Heart left ventricle (tissue), 16 donors: ENCODE measurements at regions not wholly inside any gene's neighbourhood (a gene's known extent, or its start where the extent isn't known, plus 50 kb on each side); places are given as distances from the start of the nearest gene placed in this dataset.

Experiments
- ATAC-seq, 4 donors: fragments of 200-7000 bp; cut with Tn5 transposase; one replicate each; pipeline ENCODE4 v1.9.1; 2020 to 2022; ENCODE audit warnings: moderate library complexity in 4 of 4, mild to moderate bottlenecking in 3 of 4, moderate number of reproducible peaks in 1 of 4
- DNase-seq, 5 donors: peaks; one replicate each; pipeline ENCODE4 v3.0.0-alpha.2; 2020
- H3K27ac ChIP-seq, 12 donors: fragments of 200-600 bp; sonication (generic) in 4 of 12; one replicate each; pipeline versions ENCODE4 v1.5.0 to v1.8.0; 2016 to 2022; ENCODE audit warnings: mild to moderate bottlenecking in 2 of 12
- H3K27me3 ChIP-seq, 9 donors: fragments of 200-600 bp; sonication (generic) in 2 of 9; one replicate each; pipeline versions ENCODE4 v1.5.1 to v1.8.0; 2016 to 2022; ENCODE audit warnings: mild to moderate bottlenecking in 3 of 9
- H3K36me3 ChIP-seq, 9 donors: fragments of 200-600 bp; sonication (generic) in 2 of 9; one replicate each; pipeline versions ENCODE4 v1.5.0 to v1.8.0; 2018 to 2022; ENCODE audit warnings: mild to moderate bottlenecking in 2 of 9
- H3K4me1 ChIP-seq, 12 donors: fragments of 200-600 bp; sonication (generic) in 4 of 12; one replicate each; pipeline versions ENCODE4 v1.5.0 to v1.8.0; 2016 to 2022; ENCODE audit warnings: mild to moderate bottlenecking in 3 of 12
- H3K4me3 ChIP-seq, 12 donors: fragments of 200-600 bp; sonication (generic) in 4 of 12; one replicate each; pipeline versions ENCODE4 v1.5.0 to v1.8.0; 2017 to 2022; ENCODE audit warnings: mild to moderate bottlenecking in 9 of 12, moderate library complexity in 4 of 12
- H3K9me3 ChIP-seq, 12 donors: fragments of 200-600 bp; sonication (generic) in 4 of 12; one replicate each; pipeline versions ENCODE4 v1.5.0 to v1.8.0; 2016 to 2022; ENCODE audit warnings: mild to moderate bottlenecking in 1 of 12
- POLR2A ChIP-seq, 2 donors: fragments of 450-650 bp; IDR thresholded peaks; one replicate each; pipeline ENCODE4 v1.6.1; 2017; ENCODE audit warnings: antibody characterized with exemption in 2 of 2, mild to moderate bottlenecking in 2 of 2, moderate library complexity in 2 of 2
- WGBS, 4 donors: extraction: QIAGEN DNeasy Blood & Tissue Kit in 2 of 4; methylation state at CpG; one replicate each; pipeline versions ENCODE4 v1.1.5 to v1.1.7; 2013 to 2018; 5-methylcytosine and 5-hydroxymethylcytosine counted together
- intact Hi-C, 10 donors: fragments of 100-400 bp; cut with DNase I; formaldehyde crosslinking; loops; one replicate each; pipeline versions ENCODE4 v1.11.1 to v1.14.2; 2022
- TF ChIP-seq, protein P1 (sequence below), 12 donors: fragments of 200-600 bp; sonication (generic) in 4 of 12; IDR thresholded peaks; one replicate each; pipeline versions ENCODE4 v1.5.0 to v1.8.0; 2018 to 2022; ENCODE audit warnings: antibody characterized with exemption in 12 of 12, mild to moderate bottlenecking in 5 of 12
- donor health status: ischemic (EF 13 %, LVEDD 7.1; RV severe dilation, severe dysfunction).
- donor health status: healthy with polysubstance abuse.
- donor health status: DM: no; HTN: yes; CAD: no.
- donor health status: DM: no; HTN: no; CAD: no.
- donor health status: ischemic (EF 25% LVEDD 6.9; RV normal size, moderate dysfunction).
- donor health status: ischemic (EF 25% LVEDD 5.7; RV mildly dilated, moderate dysfunction).
- donor health status: healthy.
- donor health status: DM: yes; HTN: yes; CAD: no.
- donor health status: ischemic (EF 35%, LVEDD 5.7; RV mildly dilated, moderate dysfunction).
- donor health status: nonischemic (EF 11% LVEDD 7.7; RV severe dilation, severe dysfunction).
- donor health status: DM: yes; HTN: yes; CAD: no.
- donor health status: PGD.
- donor health status: ischemic (EF 29% LVEDD 5.4; RV normal size, mild dysfunction).
- donor health status: nonischemic (EF 23%, LVEDD 6.1; RV moderate dilation, normal function).

- no peak overlapping the region for H3K27ac ChIP-seq
- intact Hi-C loops, result no loop called here
- WGBS, 4 donors, result 82 to 90% (median 84%) methylated on average over 2 of the region's 2 CpGs
- no peaks in the 10 kb centered on the region for H3K9me3 ChIP-seq
- ATAC-seq (no peak), DNase-seq (no peak)
- H3K4me1 ChIP-seq, result no peaks in the 10 kb centered on the region
- peaks cover 0 to 3% (median 0%) of the 10 kb centered on the region in 9 donors for H3K27me3 ChIP-seq
- no peak for TF ChIP-seq POLR2A (IDR thresholded peaks at IDR 0.05)
- TF ChIP-seq, protein P1, sequence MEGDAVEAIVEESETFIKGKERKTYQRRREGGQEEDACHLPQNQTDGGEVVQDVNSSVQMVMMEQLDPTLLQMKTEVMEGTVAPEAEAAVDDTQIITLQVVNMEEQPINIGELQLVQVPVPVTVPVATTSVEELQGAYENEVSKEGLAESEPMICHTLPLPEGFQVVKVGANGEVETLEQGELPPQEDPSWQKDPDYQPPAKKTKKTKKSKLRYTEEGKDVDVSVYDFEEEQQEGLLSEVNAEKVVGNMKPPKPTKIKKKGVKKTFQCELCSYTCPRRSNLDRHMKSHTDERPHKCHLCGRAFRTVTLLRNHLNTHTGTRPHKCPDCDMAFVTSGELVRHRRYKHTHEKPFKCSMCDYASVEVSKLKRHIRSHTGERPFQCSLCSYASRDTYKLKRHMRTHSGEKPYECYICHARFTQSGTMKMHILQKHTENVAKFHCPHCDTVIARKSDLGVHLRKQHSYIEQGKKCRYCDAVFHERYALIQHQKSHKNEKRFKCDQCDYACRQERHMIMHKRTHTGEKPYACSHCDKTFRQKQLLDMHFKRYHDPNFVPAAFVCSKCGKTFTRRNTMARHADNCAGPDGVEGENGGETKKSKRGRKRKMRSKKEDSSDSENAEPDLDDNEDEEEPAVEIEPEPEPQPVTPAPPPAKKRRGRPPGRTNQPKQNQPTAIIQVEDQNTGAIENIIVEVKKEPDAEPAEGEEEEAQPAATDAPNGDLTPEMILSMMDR (IDR thresholded peaks at IDR 0.05), result no peak
- H3K36me3 ChIP-seq, result no peaks in the 10 kb centered on the region
- H3K4me3 ChIP-seq, result no peak overlapping the region
Observed at GRCh38 chr6:85062884-85063283, 298.5 kb upstream of the TBX18 start.

- ATAC-seq, result no peak
- Histone ChIP-seq H3K9me3 (no peaks in the 10 kb centered on the region), H3K27ac (no peak overlapping the region), H3K27me3 (peaks cover 0 to 3% (median 0%) of the 10 kb centered on the region in 9 donors), H3K4me3 (no peak overlapping the region), H3K36me3 (no peaks in the 10 kb centered on the region), H3K4me1 (no peaks in the 10 kb centered on the region)
- intact Hi-C loops, result no loop called here
- no peak for DNase-seq
- TF ChIP-seq POLR2A (IDR thresholded peaks at IDR 0.05), result no peak
- TF ChIP-seq, protein P1 (IDR thresholded peaks at IDR 0.05), result no peak
- 14 to 58% (median 50%) methylated on average over 2 of the region's 2 CpGs for WGBS, 4 donors
Observed at GRCh38 chr6:85058806-85059205, 294.4 kb upstream of the TBX18 start.

GRCh38 chr6:85050149-85050548, 285.8 kb upstream of the TBX18 start:
- intact Hi-C loops, result no loop called here
- no peak overlapping the region for H3K27ac ChIP-seq
- H3K4me3 ChIP-seq, result no peak overlapping the region
- H3K36me3 ChIP-seq, result no peaks in the 10 kb centered on the region
- DNase-seq (no peak), ATAC-seq (no peak)
- TF ChIP-seq, protein P1 (IDR thresholded peaks at IDR 0.05), result no peak
- TF ChIP-seq POLR2A (IDR thresholded peaks at IDR 0.05), result no peak
- H3K9me3 ChIP-seq, result peaks cover 0 to 4% (median 0%) of the 10 kb centered on the region in 12 donors
- H3K4me1 ChIP-seq, result no peaks in the 10 kb centered on the region
- H3K27me3 ChIP-seq, result no peaks in the 10 kb centered on the region

DNA sequence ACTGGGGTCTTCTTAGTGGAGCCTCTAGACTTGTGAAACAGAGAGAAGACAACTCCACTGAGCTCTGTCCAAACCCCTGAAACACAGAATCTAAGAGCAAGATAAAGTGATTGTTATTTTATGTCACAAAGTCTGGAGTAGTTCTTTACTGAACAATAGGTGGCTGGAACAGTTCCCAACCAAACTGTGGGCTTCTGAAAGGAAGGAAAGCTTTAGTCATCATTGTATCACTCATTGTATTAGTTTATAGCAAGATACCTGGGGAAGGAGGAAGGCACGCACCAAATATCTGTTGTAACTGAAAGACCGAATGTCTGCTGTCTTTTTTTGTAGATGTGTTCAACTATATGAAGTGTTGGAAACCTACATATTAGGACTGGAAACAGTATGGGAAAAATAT, 284.9 kb upstream of the TBX18 start:
- Histone ChIP-seq H3K36me3 (no peaks in the 10 kb centered on the region), H3K9me3 (peaks cover 0 to 4% (median 0%) of the 10 kb centered on the region in 12 donors), H3K4me1 (no peaks in the 10 kb centered on the region), H3K27me3 (no peaks in the 10 kb centered on the region), H3K27ac (no peak overlapping the region), H3K4me3 (no peak overlapping the region)
- no peak for TF ChIP-seq POLR2A (IDR thresholded peaks at IDR 0.05)
- TF ChIP-seq, protein P1 (IDR thresholded peaks at IDR 0.05), result no peak
- WGBS, 4 donors, result 69 to 88% (median 81%) methylated on average over 2 of the region's 2 CpGs
- ATAC-seq (no peak), DNase-seq (no peak)
- intact Hi-C loops, result no loop called here
